ENCODE measurements at regions not wholly inside any gene's neighbourhood (a gene's known extent, or its start where the extent isn't known, plus 50 kb on each side); places are given as distances from the start of the nearest gene placed in this dataset.

- TF ChIP-seq POLR2A (IDR thresholded peaks at IDR 0.05) (no peak), CTCF (IDR thresholded peaks at IDR 0.05) (no peak)
Observed at GRCh38 chr6:43977404-43978111, 149.7 kb downstream of the MRPL14 start.
